Activated CD8-positive, alpha-beta memory T cell treated with anti-CD3 and anti-CD28 coated beads, Interleukin-2, amount 50 U/mL, for 1 hour (primary cell): ENCODE measurements at regions not wholly inside any gene's neighbourhood (a gene's known extent, or its start where the extent isn't known, plus 50 kb on each side); places are given as distances from the start of the nearest gene placed in this dataset.
A peak's percentile ranks its signal among the peaks of the same experiment; 100 is the strongest.

Experiments
- DNase-seq: peaks from one replicate; pipeline ENCODE4 v3.0.0-alpha.2; 2020; ENCODE audit errors: extremely low read depth

- no peak for DNase-seq
Measured at GRCh38 chr5:74342948-74343682, 297.4 kb downstream of the ENC1 start.

- DNase-seq, result no peak
Measured at GRCh38 chr5:74342182-74342581, 298.3 kb downstream of the ENC1 start.

- DNase-seq, result no peak
Measured at GRCh38 chr5:74341221-74341620, 299.3 kb downstream of the ENC1 start.

GRCh38 chr5:74340476-74340875 is 300.1 kb downstream of the ENC1 start:
- no peak for DNase-seq

- no peak for DNase-seq
Measured at GRCh38 chr5:74337984-74338310, 302.6 kb downstream of the ENC1 start.

GRCh38 chr5:74337254-74337983 is 303.1 kb downstream of the ENC1 start:
- DNase-seq, result no peak

- DNase-seq, result no peak
Measured at GRCh38 chr5:74336297-74336696, 304.2 kb downstream of the ENC1 start.

GRCh38 chr5:74334762-74335384 is 305.7 kb downstream of the ENC1 start:
- no peak for DNase-seq

GRCh38 chr5:74334062-74334761 is 306.3 kb downstream of the ENC1 start:
- DNase-seq, result no peak

GRCh38 chr5:74333430-74333829 is 307.1 kb downstream of the ENC1 start:
- DNase-seq, result no peak

GRCh38 chr5:74332682-74333081 is 307.8 kb downstream of the ENC1 start:
- no peak for DNase-seq

- DNase-seq, result no peak
Measured at GRCh38 chr5:74332006-74332405, 308.5 kb downstream of the ENC1 start.

- DNase-seq, result no peak
Measured at GRCh38 chr5:74328221-74328630, 312.3 kb downstream of the ENC1 start.

GRCh38 chr5:74327339-74327685 is 313.2 kb downstream of the ENC1 start:
- DNase-seq, result no peak

- DNase-seq, result peak; percentile 24
Measured at GRCh38 chr5:74326571-74327338, 313.8 kb downstream of the ENC1 start.

- DNase-seq, result no peak
Measured at GRCh38 chr5:74325866-74326265, 314.7 kb downstream of the ENC1 start.

GRCh38 chr5:74324556-74324955 is 316.0 kb downstream of the ENC1 start:
- no peak for DNase-seq

GRCh38 chr5:74322944-74323343 is 317.6 kb downstream of the ENC1 start:
- DNase-seq, result no peak

GRCh38 chr5:74322191-74322590 is 318.3 kb downstream of the ENC1 start:
- no peak for DNase-seq

GRCh38 chr5:74321326-74321725 is 319.2 kb downstream of the ENC1 start:
- DNase-seq, result no peak

GRCh38 chr5:74320526-74320925 is 320.0 kb downstream of the ENC1 start:
- DNase-seq, result no peak

- no peak for DNase-seq
Measured at GRCh38 chr5:74319076-74319475, 321.5 kb downstream of the ENC1 start.
